ENCODE measurements at regions not wholly inside any gene's neighbourhood (a gene's known extent, or its start where the extent isn't known, plus 50 kb on each side); places are given as distances from the start of the nearest gene placed in this dataset.
"Not testable (repeated sequence)": the region's sequence is repeated elsewhere in the genome, so short reads cannot be mapped to it uniquely, and the experiment has no call there.

DNA sequence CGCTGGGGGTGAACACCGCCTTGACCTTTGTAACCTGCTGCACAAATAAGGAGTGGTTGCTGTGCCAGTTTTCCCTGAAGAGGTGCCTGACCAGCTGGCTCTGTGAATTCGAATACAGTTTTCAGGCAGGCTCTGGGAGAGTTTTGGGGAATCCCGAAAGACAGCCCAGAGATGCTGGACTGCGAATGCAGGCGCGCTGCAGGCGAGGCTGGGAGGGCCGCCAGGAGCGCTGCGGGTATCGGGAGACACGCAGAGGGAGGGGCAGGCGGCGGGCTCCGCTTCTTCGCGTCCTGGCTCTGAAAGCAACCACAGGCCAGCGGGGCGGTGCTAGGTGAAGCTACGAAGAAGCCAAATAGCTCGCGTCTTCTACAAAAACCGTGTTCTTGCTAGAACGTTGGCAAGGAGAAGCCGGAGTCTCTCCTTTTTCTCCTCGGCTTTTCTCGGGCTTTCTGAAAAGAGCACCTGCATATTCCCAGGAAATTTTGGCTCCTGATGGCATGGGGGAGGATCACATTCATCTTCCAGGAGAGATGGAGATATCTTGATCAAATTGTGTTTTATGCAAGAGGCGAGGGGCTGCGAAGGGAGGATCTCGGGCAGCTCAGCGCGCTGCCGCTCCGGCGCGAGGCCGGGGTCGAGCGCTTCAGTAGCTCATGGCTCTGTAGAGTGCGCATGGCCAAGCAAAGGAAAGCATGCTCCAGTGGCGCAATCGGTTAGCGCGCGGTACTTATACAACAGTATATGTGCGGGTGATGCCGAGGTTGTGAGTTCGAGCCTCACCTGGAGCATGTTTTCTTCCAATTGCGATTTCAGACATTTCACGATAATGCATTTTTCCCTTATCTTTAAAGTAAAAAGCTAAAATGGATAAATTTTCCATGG, 158.1 kb upstream of the ZNF184 start:
- peak; percentile 29 to 57 for DNase-seq

DNA sequence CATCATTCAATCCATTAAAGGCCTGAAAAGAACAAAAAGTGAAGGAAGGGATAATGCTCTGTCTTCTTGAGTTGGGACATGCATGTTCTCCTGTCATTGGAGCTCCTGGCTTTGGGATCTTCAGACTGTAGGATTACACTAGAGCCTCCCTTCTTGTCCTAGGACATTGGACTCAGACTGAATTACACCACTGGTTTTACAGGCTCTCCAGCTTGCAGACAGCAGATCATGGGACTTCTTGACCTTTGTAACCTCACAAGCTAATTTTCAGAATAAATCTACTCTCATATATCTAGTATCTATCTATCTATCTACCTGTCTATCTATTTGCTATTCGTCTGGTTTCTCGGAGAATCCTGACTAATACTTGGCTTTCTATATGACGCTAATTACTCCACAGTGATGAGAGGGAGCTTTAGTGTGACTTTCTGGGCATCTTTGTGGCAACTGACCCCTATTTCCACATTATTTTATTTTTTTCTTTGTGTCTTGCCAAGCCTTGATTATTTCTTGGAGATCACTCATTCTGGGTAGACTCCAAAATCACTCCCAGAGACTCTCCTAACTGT, 151.9 kb upstream of the ZNF184 start:
- no peak for DNase-seq

- DNase-seq = no peak
Observed at GRCh38 chr6:27623103-27623502, 150.2 kb upstream of the ZNF184 start.

DNA sequence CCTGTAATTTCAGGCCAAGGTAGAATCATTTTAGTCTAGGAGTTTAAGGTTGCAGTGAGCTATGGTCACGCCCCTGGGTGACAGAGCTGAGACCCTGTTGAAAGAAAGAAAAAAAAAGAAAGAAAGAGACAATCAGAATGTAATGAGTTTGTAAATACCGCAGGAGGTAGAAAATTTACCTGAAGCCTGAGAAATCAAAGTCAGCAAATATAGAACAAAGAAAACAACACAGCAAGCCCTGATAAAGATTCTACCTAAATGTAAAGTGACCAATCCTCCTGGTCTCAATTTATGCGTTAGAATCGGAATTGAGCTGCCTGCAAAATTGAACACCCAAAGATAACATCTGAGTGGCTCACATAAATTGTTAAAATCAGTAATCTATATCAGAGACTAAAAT, 146.5 kb upstream of the ZNF184 start:
- DNase-seq = no peak

- peak in 1 of 2 donors; percentile 29 for DNase-seq
Observed at GRCh38 chr6:27617700-27618689, 145.1 kb upstream of the ZNF184 start.

DNA sequence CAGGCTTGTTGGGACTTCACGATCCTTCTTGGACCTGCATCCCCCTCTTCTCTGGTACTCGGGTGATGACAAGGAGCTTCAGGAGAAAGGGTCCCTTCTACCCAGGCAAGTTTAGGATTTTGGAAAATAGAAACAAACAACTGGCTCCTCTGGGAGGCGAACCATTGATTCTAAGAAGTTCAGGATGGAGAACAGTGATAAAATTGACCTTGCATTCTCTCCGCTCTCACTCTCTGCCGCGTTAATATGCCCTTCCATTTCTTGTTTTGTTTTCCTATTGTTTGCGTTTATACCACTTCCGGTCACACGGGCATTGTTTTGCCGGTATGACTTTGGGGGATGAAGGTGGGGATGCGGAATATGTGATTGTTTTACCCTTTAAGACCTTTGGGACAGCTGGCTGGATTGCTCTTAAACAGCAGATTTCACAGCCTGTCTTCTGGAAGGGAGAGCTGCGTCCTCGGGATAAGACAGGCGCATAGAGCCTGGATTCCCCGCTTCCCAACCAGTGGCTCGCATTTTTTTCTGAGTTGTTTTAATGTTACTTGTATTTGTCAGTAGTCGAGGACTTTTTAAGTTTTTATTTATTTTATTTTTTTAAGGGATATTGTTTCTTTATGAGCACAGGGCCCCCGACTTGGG, 144.3 kb upstream of the ZNF184 start:
- DNase-seq = peak in 1 of 2 donors; percentile 20

- no peak for DNase-seq
Observed at GRCh38 chr6:27616328-27617045, 143.6 kb upstream of the ZNF184 start.

DNA sequence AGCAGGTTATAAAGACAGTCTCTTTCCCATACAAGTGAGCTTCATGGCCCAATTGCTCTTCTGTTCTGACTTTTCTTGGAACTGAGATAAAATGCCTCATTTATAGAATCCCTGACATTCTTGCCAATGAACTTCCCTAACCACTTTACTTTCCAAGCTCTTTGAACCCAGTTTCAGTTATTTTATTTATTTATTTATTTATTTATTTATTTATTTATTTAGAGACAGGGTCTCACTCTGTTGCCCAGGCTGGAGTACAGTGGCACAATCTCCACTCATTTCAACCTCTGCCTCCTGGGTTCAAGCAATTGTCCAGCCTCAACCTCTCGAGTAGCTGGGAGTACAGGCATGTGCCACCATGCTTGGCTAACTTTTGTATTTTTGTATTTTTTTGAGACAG, 138.5 kb upstream of the ZNF184 start:
- DNase-seq = no peak

DNA sequence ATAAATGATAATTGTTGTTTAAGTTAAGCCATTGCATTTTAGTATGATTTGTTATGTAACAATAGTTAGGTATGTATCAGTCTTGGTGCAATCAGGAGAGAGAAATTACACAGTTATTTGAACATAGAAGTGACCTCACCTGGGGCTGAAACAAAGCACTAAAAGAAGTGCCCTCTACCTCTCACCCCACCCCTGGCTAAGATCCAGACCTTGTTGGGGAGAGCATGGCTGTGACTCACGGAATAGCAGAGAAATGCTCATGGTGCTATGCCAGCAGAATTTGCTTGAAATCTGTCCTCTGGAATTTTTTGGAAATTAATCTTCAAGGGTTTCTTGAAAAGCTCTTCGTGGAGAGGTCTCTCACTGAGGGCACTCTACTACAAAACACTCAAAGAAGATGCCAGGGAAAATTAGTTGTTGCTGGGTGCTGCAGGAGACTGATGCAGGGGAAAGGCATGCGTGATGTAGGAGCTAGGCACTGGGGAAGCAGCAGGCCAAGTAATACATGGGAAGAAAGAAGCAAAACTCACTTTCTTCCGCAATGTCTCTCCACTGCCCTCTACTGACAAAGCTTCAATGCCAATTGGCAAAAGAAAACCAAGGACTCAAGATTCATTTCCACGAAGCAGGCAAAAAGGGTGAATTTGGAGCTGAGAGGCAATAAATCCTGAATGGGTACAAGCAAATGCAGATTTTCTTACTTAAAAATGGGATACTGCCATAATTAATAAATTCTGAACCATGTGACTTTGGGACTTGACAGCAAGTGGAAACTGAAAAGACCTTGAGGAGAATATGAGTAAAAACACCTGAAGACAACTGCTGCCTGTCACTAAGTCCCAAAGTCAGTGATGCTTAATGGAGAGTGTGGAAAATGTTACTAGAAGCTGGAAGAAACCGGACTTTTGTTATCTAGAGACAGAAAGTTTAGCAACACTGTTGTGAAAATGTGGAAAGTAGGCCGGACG, 136.3 kb upstream of the ZNF184 start:
- no peak for DNase-seq

DNA sequence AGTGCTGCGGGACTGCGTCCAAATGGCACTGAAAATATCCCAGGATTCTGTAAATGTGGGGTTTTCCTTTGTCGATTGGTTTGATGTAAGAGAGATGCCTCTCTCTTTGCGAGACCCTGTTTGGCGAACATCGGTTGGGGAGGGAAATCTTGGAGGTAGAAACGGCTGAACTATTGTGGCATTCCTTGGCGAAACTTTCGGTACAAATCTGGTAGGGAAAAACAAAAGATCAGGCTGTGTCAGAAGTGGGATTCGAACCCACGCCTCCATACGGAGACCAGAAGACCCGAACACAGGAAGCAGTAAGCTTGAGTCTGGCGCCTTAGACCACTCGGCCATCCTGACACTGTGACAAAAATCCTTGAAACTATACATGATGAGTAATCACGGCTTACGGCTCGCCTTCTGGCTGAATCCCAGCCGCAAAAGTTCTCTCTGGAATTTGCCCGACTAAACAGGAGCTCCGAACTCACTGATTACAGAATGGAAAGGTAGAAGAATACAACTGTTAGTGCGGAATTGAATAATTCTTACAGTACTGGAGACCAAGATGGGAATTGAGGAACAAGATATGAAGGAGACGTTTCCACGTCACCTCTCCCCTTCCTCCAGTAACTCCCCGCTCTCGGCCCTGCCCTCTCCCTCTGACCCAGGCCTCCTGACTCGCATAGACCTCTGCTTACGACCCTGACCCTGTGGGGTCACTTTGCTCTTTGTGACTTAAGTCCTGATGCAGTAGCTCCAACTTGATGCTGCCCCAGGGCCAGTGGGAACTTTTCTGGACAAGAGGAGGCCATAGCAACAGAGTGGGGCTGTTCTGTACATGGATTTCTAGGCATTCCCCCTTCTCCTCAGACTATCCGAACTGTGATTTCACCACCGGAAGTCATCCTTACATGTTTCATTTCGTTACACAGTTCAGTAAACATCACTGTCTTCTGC, 132.8 kb upstream of the ZNF184 start:
- peak in 1 of 2 donors; percentile 38 for DNase-seq

- no peak for DNase-seq
Observed at GRCh38 chr6:27604986-27605385, 132.1 kb upstream of the ZNF184 start.

- DNase-seq = no peak
Observed at GRCh38 chr6:27601668-27602254, 128.9 kb upstream of the ZNF184 start.

GRCh38 chr6:27599859-27600532, 127.1 kb upstream of the ZNF184 start:
- DNase-seq = no peak

DNA sequence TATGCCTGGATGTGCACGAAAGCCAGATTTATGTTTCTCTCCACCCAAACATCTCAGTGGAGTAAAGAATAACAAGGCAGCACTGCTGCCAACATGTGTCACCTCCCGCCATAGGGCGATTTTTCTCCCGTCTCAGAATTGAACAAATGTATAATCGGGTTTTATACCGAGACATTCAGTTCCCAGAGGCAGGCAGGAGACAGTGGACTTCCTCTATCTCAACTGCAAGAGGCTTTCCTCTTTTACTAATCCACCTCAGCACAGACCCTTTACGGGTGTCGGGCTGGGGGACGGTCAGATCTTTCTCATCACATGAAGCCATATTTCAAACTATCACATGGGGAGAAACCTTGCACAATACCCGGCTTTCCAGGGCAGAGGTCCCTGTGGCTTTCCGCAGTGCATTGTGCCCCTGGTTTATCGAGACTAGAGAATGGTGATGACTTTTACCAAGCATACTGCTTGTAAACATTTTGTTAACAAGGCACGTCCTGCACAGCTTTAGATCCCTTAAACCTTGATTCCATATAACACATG, 124.2 kb upstream of the ZNF184 start:
- not testable (repeated sequence) for DNase-seq

GRCh38 chr6:27593861-27594260, 121.0 kb upstream of the ZNF184 start:
- no peak for DNase-seq

GRCh38 chr6:27593200-27593818, 120.4 kb upstream of the ZNF184 start:
- no peak for DNase-seq

Measured in right lung (tissue), 2 donors.